Upper lobe of left lung (tissue), 6 donors: ENCODE measurements at regions not wholly inside any gene's neighbourhood (a gene's known extent, or its start where the extent isn't known, plus 50 kb on each side); places are given as distances from the start of the nearest gene placed in this dataset.
A peak's percentile ranks its signal among the peaks of the same experiment; 100 is the strongest.
"Not testable (repeated sequence)": the region's sequence is repeated elsewhere in the genome, so short reads cannot be mapped to it uniquely, and the experiment has no call there.

Experiments used
- ATAC-seq, 2 donors: fragments of 200-7000 bp; cut with Tn5 transposase; one replicate each; pipeline ENCODE4 v1.9.1; 2022; ENCODE audit warnings: mild to moderate bottlenecking in 2 of 2, moderate library complexity in 2 of 2; ENCODE audit not compliant: low FRiP score in 2 of 2
- DNase-seq, 2 donors: peaks; one replicate each; pipeline ENCODE4 v3.0.0-alpha.2; 2019 to 2020
- H3K27ac ChIP-seq, 4 donors: fragments of 200-600 bp; sonication (generic); one replicate each; pipeline ENCODE4 v1.5.1; 2016 to 2019
- H3K27me3 ChIP-seq, 4 donors: fragments of 200-600 bp; sonication (generic); one replicate each; pipeline ENCODE4 v1.5.1; 2017 to 2019
- H3K36me3 ChIP-seq, 4 donors: fragments of 200-600 bp; sonication (generic); one replicate each; pipeline ENCODE4 v1.5.1; 2016 to 2019
- H3K4me1 ChIP-seq, 4 donors: fragments of 200-600 bp; sonication (generic); one replicate each; pipeline ENCODE4 v1.5.1; 2018 to 2019
- H3K4me3 ChIP-seq, 4 donors: fragments of 200-600 bp; sonication (generic); one replicate each; pipeline ENCODE4 v1.5.1; 2017 to 2019; ENCODE audit warnings: mild to moderate bottlenecking in 2 of 4, moderate library complexity in 1 of 4
- H3K9me3 ChIP-seq, 4 donors: fragments of 200-600 bp; sonication (generic); one replicate each; pipeline ENCODE4 v1.5.1; 2018 to 2019
- CTCF ChIP-seq, 6 experiments: fragments of 450-650 bp in 4 of 6; fragments of 200-600 bp in 2 of 6; sonication (generic) in 2 of 6; IDR thresholded peaks; one replicate each; pipeline ENCODE4 v1.5.1; 2016 to 2019; ENCODE audit warnings: antibody characterized with exemption in 6 of 6
- EP300 ChIP-seq, 4 donors: sonication (generic); formaldehyde crosslinking; IDR thresholded peaks; one replicate each; pipeline ENCODE4 v1.5.1; 2017; ENCODE audit warnings: antibody characterized with exemption in 4 of 4, control low read depth in 2 of 4
- POLR2A ChIP-seq, 4 donors: fragments of 450-650 bp; IDR thresholded peaks; one replicate each; pipeline ENCODE4 v1.5.1; 2016 to 2017; ENCODE audit warnings: antibody characterized with exemption in 4 of 4, mild to moderate bottlenecking in 2 of 4
- POLR2AphosphoS5 ChIP-seq, 2 donors: sonication (generic); formaldehyde crosslinking; IDR thresholded peaks; one replicate each; pipeline ENCODE4 v1.5.1; 2017; ENCODE audit warnings: antibody characterized with exemption in 2 of 2
- WGBS, 2 donors: methylation state at CpG; one replicate each; pipeline ENCODE4 v1.1.5; 2017 to 2018; 5-methylcytosine and 5-hydroxymethylcytosine counted together
- donor health status: DM: no; HTN: no; CAD: no; lungs with moderate emphysema.
- donor health status: DM: no; HTN: yes; CAD: no; lungs with severe emphysema.

GRCh38 chr6:43885399-43886066 lies 115.5 kb downstream of the VEGFA start:
- ATAC-seq (no peak), DNase-seq (no peak)
- WGBS, 2 donors, result 83 to 84% methylated on average over 6 of the region's 6 CpGs
- no peaks in the 10 kb centered on the region for H3K27me3 ChIP-seq
- no peaks in the 10 kb centered on the region for H3K36me3 ChIP-seq
- no peak overlapping the region for H3K4me3 ChIP-seq
- H3K4me1 ChIP-seq, result no peaks in the 10 kb centered on the region
- no peak overlapping the region for H3K27ac ChIP-seq
- H3K9me3 ChIP-seq, result no peaks in the 10 kb centered on the region
- no peak for TF ChIP-seq EP300 (IDR thresholded peaks at IDR 0.05)
- TF ChIP-seq POLR2A (IDR thresholded peaks at IDR 0.05), result no peak
- no peak for TF ChIP-seq CTCF (IDR thresholded peaks at IDR 0.05)
- TF ChIP-seq POLR2AphosphoS5 (IDR thresholded peaks at IDR 0.05), result no peak

GRCh38 chr6:43884652-43885022 lies 114.6 kb downstream of the VEGFA start:
- no peak for DNase-seq
- Histone ChIP-seq H3K4me1 (no peaks in the 10 kb centered on the region), H3K27me3 (no peaks in the 10 kb centered on the region), H3K27ac (peak overlapping the region in 1 of 4 donors; percentile 10), H3K36me3 (no peaks in the 10 kb centered on the region), H3K9me3 (no peaks in the 10 kb centered on the region), H3K4me3 (no peak overlapping the region)
- TF ChIP-seq CTCF (IDR thresholded peaks at IDR 0.05) (no peak), POLR2A (IDR thresholded peaks at IDR 0.05) (no peak), EP300 (IDR thresholded peaks at IDR 0.05) (no peak), POLR2AphosphoS5 (IDR thresholded peaks at IDR 0.05) (no peak)
- peak in 1 of 2 donors; percentile 55 for ATAC-seq
- 74 to 82% methylated on average over 5 of the region's 5 CpGs for WGBS, 2 donors

- peak overlapping the region in 1 of 4 donors; percentile 10 for H3K27ac ChIP-seq
- H3K4me1 ChIP-seq, result no peaks in the 10 kb centered on the region
- H3K36me3 ChIP-seq, result no peaks in the 10 kb centered on the region
- 68 to 69% methylated on average over 5 to 7 of the region's 7 CpGs for WGBS, 2 donors
- TF ChIP-seq EP300 (IDR thresholded peaks at IDR 0.05) (no peak), CTCF (IDR thresholded peaks at IDR 0.05) (no peak), POLR2A (IDR thresholded peaks at IDR 0.05) (no peak), POLR2AphosphoS5 (IDR thresholded peaks at IDR 0.05) (no peak)
- DNase-seq, result peak in 1 of 2 donors; percentile 26
- H3K9me3 ChIP-seq, result no peaks in the 10 kb centered on the region
- H3K4me3 ChIP-seq, result no peak overlapping the region
- no peaks in the 10 kb centered on the region for H3K27me3 ChIP-seq
- ATAC-seq, result peak in 1 of 2 donors; percentile 20
Measured at GRCh38 chr6:43883847-43884651, 114.0 kb downstream of the VEGFA start.

- not testable (repeated sequence) for H3K4me1 ChIP-seq, H3K27ac ChIP-seq, H3K27me3 ChIP-seq, DNase-seq, H3K36me3 ChIP-seq, H3K9me3 ChIP-seq, H3K4me3 ChIP-seq, ATAC-seq
- WGBS, 2 donors, result 85 to 91% methylated on average over 9 of the region's 9 CpGs
Measured at GRCh38 chr6:43882690-43883448, 112.9 kb downstream of the VEGFA start.
